ENCODE measurements at regions not wholly inside any gene's neighbourhood (a gene's known extent, or its start where the extent isn't known, plus 50 kb on each side); places are given as distances from the start of the nearest gene placed in this dataset.

DNA sequence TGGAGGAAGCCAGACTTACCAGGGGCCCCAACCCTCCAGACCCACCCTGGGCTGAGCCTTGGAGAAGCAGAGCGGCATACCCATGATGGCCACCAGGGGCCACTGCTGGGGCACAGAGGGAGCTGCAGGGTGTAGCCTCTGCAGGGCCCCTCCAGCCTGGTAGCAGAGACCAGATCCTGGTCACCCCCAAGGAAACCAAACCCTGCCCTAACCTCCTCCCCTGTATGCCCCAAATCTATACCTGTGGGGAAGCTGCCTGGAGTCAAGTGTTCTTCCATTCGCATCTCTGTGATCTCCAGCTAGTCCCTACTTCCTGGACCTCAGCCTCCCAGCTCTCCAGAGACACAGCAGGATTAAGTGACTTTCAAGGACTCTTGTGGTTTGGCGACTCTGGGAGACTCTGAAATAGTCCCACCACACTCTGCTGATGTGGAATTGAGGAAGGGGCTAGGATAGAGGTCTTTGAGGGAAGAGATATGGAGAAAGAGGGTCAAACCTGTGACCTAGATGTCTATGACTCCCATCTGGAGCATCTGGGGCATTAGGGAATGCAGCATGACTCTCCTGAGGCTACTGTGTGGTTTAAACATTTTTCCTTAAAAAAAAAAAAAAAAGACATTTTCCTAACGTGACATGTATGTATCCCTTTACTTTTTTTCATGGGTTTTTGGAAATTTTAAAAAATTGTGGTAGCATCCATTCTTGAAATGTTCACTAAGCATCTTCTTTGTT is 119.2 kb upstream of the IPO9 start:
- peak; percentile 66 for DNase-seq (ENCODE audit: low spot score)

DNA sequence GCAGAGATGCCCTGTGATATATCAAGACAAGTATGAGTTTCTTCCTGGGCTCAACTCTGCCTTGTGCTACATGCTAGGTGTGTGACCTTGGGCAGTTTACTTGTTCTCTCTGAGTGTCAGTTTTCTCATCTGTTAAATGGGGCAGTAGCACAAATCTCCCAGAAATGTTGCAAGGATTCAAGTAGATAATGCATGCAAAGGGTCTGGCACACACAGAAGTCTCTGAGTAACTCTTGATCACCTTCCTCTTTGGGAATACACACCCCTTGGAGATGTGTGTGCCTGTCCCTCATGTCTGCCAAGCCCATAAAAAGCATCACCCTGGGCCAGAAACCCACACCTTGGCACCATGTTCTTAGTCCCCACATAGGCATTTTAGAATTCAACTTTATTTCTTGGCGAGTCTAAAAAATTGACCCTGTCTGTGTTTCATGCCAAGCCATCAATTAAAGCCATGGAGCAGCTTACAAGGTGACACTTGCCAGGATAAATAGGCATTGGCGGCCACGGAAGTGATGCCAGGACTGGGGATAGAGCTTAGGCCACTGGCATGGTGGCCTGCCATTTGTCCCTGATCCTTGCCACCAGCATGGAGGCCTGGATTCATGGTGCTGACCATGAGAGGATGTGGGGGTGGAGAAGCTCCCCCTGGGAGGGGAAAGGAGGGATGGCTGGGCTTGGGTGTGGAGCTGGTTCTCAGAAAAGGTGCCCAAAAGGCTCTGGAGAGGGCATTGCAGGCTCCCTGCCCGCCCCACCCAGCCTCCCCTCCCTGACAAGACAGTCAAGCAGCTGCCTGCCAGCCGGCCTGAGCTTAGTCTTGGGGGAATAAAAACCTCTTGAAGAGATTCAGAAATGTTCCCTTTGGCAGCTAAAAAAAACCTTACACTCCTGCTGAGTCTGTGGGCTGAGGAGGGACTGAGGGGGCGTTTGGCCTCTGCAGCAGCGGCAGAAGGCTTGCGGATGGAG is 118.0 kb upstream of the IPO9 start:
- DNase-seq (ENCODE audit: low spot score): no peak

DNA sequence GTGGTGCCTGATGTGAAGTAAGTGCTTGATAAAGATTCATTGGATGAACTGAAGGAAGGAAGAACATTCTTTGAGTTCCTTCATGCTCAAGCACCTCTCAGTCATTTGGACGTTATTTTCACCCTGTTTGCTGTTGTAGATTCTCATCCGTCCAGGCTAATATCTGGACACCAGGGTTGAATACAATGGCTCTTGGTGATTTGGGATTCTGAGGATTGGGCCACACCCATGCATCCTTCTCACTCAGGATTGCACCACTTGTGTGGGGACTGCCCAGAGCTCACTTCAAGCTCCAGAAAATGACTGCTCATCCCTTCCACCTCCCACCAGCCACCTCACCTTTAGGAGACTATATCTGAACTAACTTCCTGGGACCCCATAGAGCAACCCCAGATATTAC is 117.1 kb upstream of the IPO9 start:
- DNase-seq (ENCODE audit: low spot score): no peak

DNA sequence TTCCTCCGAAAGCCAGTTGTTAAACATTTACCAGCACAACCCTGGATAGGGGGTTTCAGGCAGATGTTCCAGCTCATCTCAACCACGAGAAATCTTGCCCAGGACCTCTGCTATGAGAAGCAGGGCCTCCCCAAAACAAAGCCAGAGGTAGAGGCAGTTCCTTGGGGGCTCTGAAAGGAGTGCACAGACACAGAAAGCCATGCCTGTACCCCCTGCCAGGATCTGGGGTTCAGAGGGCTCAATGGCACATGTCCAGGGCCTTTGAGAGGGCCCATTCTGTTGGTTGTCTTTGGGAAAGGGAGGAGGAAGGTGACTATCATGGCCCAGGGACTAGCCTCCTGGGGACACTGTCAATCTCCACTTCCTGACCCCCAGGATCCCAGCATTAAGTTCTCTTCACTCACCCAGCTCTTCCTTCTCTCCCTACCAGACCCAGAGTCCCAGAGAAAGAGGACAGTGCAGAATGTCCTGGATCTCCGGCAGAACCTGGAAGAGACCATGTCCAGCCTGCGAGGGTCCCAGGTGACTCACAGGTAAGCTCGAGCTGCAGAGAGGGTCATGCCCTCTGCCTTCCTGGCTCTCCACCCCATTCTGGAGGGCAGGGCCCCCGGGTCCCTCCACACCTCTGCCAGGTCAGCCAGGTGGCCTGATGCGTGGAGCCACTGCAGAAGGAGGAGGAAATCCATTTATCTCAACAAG is 116.4 kb upstream of the IPO9 start:
- no peak for DNase-seq (ENCODE audit: low spot score)

DNA sequence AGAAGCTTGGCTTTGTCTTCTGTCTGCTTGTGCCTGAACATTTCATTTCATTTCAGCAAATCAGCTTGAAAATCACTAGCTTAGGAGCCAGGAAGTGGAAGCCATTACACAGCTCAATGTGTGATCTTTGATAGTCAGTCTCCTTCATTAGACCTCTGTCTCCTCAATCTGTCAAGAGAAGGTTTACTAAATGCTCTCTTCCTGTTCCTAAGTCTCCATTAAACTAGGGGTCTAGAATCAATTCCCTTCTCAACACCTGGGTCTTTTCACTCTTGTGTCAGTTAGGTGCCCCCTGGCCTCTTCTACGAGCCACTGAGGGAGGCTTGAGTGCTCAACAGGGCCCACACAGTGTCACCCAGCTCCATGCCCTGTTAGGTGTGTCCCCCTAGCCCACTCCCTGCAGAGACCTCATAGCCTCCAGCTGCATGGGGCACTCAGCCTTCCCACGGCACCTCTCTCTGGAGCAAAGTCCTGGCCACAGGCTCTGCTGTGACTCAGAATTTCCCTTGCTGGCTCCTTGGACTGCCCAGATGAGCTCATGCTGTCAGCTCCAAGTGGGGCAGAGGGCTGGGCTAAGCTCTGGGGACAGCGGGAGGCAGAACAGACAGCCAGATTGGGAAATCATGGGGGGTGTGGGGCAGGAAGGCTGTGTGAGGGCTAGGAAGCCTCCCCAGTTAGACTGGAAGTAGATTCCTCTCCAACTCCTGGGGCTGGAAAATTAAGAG is 115.7 kb upstream of the IPO9 start:
- DNase-seq (ENCODE audit: low spot score): peak; percentile 90

DNA sequence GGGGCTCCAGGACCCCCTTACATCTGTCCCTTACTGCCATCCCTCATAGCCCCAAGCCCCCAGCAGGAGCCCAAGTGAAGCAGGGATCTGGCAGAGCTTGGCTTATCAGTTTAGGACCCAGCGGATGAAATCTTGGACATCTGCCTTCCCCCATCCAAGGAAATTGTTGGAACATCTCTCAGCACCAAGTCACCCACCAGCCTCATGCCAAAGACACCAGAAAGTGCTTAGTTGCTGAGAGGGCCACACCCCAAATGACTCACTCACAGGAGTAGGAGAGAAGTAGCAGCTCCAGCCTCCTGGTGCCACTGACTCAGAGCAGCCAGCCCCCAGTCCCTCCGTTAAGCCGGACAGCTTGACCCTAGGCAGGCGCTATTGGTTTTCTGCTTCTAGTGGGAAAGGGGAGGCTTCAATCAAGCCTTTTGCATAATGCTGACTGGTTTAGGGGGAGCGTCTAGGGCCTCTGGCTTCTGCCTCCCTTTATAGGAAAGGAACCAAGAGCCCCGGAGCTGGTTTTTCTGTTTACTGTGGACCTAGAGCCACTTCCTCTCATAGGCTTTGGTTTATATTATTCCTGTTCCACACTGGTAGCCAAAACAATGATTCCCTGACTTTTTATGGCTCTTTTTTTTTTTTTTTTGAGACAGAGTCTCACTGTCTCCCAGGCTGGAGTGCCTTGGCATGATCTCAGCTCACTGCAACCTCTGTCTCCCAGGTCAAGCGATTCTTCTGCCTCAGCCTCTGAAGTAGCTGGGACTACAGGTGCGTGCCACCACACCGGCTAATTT is 114.2 kb upstream of the IPO9 start:
- peak; percentile 94 for DNase-seq (ENCODE audit: low spot score)

DNA sequence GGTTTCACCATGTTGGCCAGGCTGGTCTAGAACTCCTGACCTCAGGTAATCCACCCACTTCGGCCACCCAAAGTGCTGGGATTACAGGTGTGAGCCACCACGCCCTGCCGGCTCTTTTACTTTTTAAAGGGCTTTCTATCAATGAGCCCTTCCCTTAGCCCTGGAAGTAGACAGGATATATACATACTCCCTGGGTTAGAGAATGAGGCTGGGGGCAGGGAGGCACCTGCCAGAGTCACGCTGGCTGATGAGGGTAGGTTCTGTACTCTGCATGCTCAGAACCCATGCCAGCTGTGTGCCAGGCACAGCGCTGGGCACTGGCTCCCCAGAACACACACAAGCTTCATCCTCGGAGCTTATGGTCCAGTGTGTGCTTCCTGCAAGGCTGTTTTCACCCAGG is 113.6 kb upstream of the IPO9 start:
- DNase-seq (ENCODE audit: low spot score): no peak

DNA sequence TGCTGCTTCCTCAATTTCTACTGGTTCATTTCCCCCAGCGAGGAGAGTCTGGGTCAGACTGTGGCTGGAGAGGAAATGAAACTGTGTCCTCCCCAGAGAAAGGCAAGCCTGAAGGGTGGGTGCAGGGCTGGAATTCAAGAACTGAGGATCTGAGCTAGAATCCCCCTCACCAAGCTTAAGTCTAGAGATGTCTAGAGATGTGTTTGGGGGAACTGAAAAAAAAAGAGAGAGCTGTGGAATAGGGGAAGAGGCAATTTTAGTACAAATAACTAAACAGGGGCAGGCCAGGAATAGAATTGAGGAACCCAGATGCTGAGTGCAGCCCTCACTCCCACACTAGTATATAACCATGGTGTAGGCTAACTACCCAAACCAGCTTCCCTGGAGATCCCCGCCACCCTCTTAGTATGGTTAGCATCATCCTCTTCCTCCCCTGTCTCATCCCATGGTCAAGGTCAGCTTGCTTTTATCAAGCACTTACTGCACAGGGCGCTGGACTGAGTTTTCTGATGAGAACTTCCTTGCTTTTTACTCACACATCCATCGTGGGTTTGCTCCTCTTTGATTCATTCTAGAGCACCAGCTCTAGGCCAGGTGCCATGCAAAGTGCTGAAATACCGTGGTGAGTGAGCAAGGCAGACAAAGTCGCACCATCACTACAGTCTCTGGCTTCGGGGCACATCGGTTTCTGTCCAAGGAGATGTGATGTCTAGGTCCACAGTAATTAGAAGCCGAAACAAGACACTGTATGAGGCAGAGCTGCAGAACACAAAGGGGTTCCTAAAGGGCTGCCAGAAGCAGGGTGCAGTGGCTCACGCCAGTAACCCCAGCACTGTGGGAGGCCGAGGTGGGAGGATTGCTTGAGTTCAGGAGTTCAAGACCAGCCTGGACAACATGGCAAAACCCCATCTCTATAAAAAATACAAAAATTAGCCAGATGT is 112.9 kb upstream of the IPO9 start:
- no peak for DNase-seq (ENCODE audit: low spot score)

DNA sequence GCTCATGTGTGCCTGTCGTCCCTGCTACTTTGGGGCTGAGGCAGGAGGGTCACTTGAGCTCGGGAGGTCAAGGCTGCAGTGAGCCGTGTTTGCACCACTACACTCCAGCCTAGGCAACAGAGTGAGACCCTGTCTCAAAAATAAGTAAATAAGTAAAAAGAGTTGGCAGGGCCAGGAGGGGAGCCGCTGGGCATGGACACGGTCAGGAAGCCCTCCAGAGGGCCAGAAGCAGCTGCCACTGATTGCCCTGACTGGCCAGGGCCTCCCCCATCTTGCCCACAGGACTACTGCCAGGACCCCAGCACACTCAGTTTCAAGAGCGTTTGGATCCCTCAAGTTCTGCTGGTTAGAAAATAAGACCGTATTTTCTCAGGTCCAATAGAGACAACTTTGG is 112.2 kb upstream of the IPO9 start:
- DNase-seq (ENCODE audit: low spot score): no peak

DNA sequence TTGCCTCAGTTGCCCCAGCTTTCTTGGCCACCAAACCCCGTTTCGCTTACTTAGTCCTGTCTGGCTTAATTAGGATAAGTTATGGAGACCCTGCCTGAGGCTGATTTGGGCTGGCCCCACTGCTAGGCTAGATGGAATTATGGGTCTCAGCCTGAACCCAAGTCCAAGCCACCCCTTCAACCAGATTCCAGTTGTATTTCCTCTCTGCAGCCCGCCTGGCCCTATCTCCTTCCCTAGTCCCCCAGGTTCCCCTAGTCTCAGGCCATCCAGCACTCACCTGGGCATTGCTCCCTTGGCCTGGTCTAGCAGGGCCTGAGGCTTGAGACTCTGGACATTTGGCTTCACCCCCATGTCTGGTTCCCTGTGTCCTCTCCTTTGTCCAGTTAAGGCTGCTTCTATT is 111.7 kb upstream of the IPO9 start:
- DNase-seq (ENCODE audit: low spot score): no peak

DNA sequence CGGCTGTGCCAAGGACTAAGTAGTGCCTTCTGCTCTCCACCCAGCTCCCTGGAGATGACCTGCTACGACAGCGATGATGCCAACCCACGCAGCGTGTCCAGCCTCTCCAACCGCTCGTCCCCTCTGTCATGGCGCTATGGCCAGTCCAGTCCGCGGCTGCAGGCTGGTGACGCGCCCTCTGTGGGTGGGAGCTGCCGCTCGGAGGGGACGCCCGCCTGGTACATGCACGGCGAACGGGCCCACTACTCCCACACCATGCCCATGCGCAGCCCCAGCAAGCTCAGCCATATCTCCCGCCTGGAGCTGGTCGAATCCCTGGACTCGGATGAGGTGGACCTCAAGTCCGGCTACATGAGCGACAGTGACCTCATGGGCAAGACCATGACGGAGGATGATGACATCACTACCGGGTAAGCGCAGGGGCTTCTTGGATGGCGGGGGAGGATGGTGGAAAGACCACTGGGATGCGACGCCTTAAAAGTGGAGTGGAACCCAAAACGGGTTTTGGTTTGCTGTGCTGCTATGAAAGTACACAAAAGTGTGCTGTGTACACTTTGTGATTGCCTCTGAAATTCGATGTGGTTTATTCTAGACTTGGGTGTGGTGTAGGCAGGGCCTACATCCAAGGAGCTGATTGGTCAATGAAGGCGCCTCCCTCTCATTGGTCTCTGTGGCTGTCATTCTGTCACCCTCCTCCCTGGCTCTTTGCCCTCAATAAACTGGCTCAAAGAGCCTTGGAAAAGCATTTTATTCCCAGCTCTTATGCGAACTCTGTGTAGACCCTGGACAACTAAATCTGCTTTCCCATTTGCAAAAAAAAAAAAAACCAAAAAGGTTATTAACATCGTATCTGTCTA is 110.4 kb upstream of the IPO9 start:
- DNase-seq (ENCODE audit: low spot score): peak; percentile 55

DNA sequence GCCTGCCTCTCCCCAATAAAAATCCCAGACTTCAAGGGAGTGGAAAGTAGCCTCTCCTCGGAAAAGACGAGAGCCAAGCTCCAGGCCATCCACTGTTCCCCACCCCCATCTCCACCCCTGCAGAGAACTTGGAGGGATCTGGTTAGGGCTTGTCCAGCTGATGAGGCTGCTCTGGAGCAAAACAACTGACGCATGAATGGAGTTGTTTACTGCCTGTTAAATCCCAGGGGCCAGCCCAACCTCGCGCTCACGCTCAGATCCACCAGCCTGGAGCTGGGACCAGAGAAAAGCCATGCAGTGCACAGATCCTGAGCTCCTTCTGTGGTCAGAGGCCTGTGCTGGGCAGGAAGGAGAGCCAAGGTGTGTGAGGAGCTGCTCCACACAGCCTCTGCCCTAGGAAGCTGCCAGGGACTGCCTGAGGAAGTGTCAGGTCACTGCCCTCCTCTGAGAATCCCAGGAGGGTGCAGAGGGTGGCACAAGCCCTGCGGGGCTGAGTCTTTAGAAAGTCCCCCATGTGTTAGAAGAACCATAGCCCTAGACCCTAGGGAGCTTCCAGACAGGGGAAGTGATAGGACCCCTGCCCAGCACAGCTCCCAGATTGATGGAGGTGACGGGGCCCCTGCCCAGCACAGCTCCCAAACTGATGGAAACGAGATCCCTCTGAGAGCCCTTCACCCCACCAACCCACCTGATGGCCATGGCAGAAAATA is 109.0 kb upstream of the IPO9 start:
- peak; percentile 65 for DNase-seq (ENCODE audit: low spot score)

DNA sequence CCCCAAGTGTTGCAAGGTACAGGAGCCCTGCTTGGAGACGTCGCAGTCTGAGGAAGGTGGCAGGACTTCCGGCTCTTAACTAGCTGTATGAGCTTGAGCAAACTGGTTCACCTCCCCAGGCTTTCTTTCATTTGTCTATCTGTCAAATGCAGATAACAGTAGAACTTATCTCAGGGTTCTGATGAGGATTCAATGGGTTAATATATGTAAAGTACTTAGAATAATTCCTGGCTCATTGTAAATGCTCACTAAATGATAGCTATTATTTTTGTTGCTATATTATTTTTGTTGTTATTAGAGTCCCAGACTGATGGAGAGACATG is 108.5 kb upstream of the IPO9 start:
- DNase-seq (ENCODE audit: low spot score): no peak

DNA sequence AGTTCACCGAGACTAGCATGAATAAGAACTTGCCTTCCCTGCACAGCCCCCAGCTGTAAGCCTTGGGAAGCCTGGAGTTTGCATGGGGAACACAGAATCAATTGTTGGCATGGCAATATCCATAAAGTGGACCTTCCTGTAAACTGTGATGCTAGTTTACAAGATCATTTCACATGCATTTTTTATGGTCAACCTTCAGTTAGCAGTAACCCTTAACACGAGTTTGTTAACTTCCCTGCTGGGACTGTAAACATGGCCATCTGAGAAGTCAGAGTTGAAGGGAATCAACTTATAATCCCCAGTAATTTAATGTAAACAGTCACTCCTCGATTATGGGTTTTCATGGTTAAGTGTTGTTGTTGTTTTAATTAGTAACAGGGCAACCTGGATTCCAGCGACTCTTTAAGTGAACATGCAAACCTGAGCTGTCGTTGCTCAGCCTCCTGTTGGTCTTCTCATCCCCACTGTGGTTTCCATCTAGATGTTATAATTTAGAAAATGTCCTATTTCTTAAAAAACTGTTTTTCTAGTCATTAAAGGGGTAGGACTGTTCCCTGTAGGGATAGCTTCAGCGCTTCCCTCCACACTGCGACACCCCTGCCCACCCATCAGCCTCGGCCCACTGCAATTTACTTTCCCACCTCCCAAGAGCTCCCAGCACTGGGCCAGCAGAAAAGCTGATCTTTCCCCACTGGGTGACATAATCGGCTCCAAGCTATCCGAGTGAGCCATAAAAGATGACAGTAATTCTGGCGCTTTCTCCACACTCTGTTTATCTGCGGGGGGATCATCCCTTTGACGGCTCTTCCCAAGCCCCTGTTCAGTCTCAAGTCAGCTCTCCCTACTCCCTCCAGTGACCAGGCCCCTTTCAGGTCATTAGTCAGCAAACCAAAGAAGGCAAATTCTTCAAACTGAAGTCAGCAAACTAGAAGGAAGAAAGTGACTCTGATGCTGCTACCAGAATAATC is 107.6 kb upstream of the IPO9 start:
- peak; percentile 53 for DNase-seq (ENCODE audit: low spot score)

DNA sequence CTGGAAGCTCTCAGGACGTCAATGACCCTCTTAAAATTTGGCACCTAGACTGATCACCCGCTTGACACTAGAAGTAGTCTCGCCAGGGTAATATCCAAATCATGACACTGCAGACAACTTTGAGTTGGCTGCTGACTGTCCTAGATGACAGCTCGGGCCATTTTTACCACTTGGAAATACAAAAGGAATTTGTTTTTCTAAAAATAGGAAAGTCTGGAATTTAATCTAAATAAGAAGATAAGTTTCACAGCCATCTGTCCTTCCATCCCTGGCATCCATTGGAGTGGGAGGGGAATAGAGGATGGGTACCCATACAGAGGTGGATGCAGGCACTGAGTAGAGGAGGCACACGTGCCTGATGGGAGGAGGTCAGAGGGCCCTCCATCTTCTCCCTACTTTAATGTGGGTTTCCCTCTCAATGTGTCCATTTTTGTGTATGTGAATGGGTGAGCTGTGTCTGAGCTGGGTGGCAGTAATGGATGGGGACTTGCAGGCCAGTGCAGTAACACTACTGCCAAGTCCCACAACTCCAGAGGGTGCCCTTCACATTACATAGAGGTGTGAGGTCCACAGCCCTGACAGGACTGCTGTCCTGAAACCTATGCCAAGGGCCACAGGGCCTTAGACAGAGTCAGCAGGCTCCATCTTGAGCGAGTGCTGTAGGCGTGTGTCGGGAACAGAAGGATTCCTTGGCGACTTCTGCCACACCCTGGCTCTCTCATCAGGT is 104.8 kb upstream of the IPO9 start:
- DNase-seq (ENCODE audit: low spot score): no peak

DNA sequence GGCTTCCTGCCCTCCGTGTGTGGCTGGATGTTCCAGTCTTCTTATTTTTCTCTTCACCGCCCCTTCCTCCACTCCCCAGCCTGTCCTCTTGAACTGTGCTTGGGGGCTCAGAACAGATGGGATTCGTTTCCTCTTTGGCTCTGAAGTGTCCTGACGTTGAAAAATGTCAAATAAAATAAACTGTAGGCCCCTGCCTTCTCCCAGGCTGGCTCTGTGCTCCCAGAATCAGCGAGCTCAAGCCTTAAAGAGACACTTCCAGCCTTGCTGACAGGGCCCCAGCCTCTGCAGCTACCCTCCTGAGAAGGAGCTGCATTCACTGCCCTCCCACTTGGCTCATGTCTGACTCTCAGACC is 104.2 kb upstream of the IPO9 start:
- no peak for DNase-seq (ENCODE audit: low spot score)

DNA sequence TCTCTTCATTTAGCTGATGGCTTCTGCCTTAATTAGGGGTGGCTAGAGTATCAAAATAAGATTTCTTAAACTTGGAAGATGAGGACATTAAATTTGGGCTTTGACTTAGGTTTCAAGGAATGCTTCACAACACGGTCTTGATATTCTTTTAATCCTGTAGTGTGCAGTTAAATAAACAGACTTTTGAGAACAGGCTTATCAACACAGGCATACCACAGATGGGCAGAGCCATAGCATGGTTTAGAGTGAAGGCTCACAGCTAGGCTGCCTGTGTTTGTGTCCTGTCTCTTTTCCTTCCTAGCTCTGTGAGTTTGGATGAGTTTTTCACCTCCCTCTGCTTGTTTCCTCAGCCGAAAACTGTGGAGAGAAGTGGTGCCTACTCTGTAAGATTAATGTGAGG is 102.3 kb upstream of the IPO9 start:
- DNase-seq (ENCODE audit: low spot score): no peak
